Loucy (cell line): ENCODE measurements at regions not wholly inside any gene's neighbourhood (a gene's known extent, or its start where the extent isn't known, plus 50 kb on each side); places are given as distances from the start of the nearest gene placed in this dataset.
"Not testable (repeated sequence)": the region's sequence is repeated elsewhere in the genome, so short reads cannot be mapped to it uniquely, and the experiment has no call there.

ENCODE experiments used
- H2AFZ ChIP-seq: fragments of 200-600 bp; sonication (generic); 2 replicates; pipeline ENCODE4 v1.6.0; 2016; ENCODE audit warnings: antibody characterized with exemption, mild to moderate bottlenecking, low read length, moderate library complexity
- H3F3A ChIP-seq: fragments of 200-600 bp; 2 replicates; pipeline ENCODE4 v1.6.0; 2016; ENCODE audit warnings: antibody characterized with exemption, low read depth, mild to moderate bottlenecking
- H3K27me3 ChIP-seq: fragments of 200-600 bp; sonication (generic); 2 replicates; pipeline ENCODE4 v1.6.1; 2014; ENCODE audit warnings: low read length, mild to moderate bottlenecking; ENCODE audit not compliant: insufficient read depth, poor library complexity, severe bottlenecking
- H3K36me3 ChIP-seq: fragments of 200-600 bp; sonication (generic); 2 replicates; pipeline ENCODE4 v1.6.1; 2016; ENCODE audit warnings: low read length; ENCODE audit not compliant: insufficient read depth
- H3K4me1 ChIP-seq: fragments of 200-600 bp; sonication (generic); 2 replicates; pipeline ENCODE4 v1.5.1; 2014; ENCODE audit warnings: low read length, mild to moderate bottlenecking; ENCODE audit not compliant: insufficient read depth, poor library complexity, severe bottlenecking
- H3K4me2 ChIP-seq: fragments of 200-600 bp; sonication (generic); 2 replicates; pipeline ENCODE4 v1.6.0; 2014; ENCODE audit warnings: antibody characterized with exemption, low read length, low read depth, mild to moderate bottlenecking; ENCODE audit not compliant: poor library complexity, severe bottlenecking
- H3K4me3 ChIP-seq: fragments of 200-600 bp; sonication (generic); 2 replicates; pipeline ENCODE4 v1.5.1; 2014; ENCODE audit warnings: low read length, mild to moderate bottlenecking, mixed read lengths; ENCODE audit not compliant: poor library complexity, severe bottlenecking
- H3K79me2 ChIP-seq: fragments of 200-600 bp; sonication (generic); 2 replicates; pipeline ENCODE4 v1.6.1; 2014; ENCODE audit warnings: low read length; ENCODE audit not compliant: insufficient read depth
- H3K9ac ChIP-seq: fragments of 200-600 bp; sonication (generic); 2 replicates; pipeline ENCODE4 v1.6.0; 2014; ENCODE audit warnings: mild to moderate bottlenecking, low read depth, low read length, moderate library complexity; ENCODE audit not compliant: poor library complexity, severe bottlenecking
- H3K9me2 ChIP-seq: fragments of 200-600 bp; sonication (generic); replicated peaks from 2 replicates; pipeline ENCODE4 v1.6.1; 2016; ENCODE audit warnings: low read depth, low read length, mixed read lengths
- H3K9me3 ChIP-seq: fragments of 200-600 bp; sonication (generic); 2 replicates; pipeline ENCODE4 v1.6.1; 2014; ENCODE audit warnings: mild to moderate bottlenecking, antibody characterized with exemption, low read length, low read depth; ENCODE audit not compliant: insufficient read depth
- H4K20me1 ChIP-seq: fragments of 200-600 bp; sonication (generic); 2 replicates; pipeline ENCODE4 v1.6.0; 2014; ENCODE audit warnings: antibody characterized with exemption, low read length, mild to moderate bottlenecking; ENCODE audit not compliant: insufficient read depth, poor library complexity, severe bottlenecking
- EZH2phosphoT487 ChIP-seq: fragments of 200-600 bp; IDR thresholded peaks from 2 replicates; pipeline ENCODE4 v1.6.1; 2018; ENCODE audit warnings: antibody characterized with exemption, mild to moderate bottlenecking, moderate library complexity, borderline replicate concordance
- TF ChIP-seq, protein P1 (sequence below): fragments of 200-600 bp; sonication (generic); conservative IDR thresholded peaks from 2 replicates; pipeline ENCODE4 v1.5.1; 2014; ENCODE audit warnings: mild to moderate bottlenecking, antibody characterized with exemption, low read length

- H3K79me2 ChIP-seq, H4K20me1 ChIP-seq, H3K9ac ChIP-seq, H3K9me2 ChIP-seq, H3K4me2 ChIP-seq, H3K9me3 ChIP-seq, H3F3A ChIP-seq, H3K27me3 ChIP-seq, H3K4me3 ChIP-seq, H3K36me3 ChIP-seq, H2AFZ ChIP-seq: not testable (repeated sequence)
- H3K4me1 ChIP-seq = peaks cover 20% of the 10 kb centered on the region
Measured at GRCh38 chr3:72028307-72028706, 243.4 kb upstream of the PROK2 start.

GRCh38 chr3:72027728-72028127, 242.8 kb upstream of the PROK2 start:
- H2AFZ ChIP-seq, H3K9me2 ChIP-seq, H3K27me3 ChIP-seq, H3K4me3 ChIP-seq, H3K79me2 ChIP-seq, H3K9me3 ChIP-seq, H4K20me1 ChIP-seq, H3K36me3 ChIP-seq, H3K4me2 ChIP-seq, H3K9ac ChIP-seq, H3F3A ChIP-seq: not testable (repeated sequence)
- H3K4me1 ChIP-seq = peaks cover 16% of the 10 kb centered on the region

- H3K36me3 ChIP-seq = no peaks in the 10 kb centered on the region
Measured at GRCh38 chr3:72022027-72022426, 237.1 kb upstream of the PROK2 start.

DNA sequence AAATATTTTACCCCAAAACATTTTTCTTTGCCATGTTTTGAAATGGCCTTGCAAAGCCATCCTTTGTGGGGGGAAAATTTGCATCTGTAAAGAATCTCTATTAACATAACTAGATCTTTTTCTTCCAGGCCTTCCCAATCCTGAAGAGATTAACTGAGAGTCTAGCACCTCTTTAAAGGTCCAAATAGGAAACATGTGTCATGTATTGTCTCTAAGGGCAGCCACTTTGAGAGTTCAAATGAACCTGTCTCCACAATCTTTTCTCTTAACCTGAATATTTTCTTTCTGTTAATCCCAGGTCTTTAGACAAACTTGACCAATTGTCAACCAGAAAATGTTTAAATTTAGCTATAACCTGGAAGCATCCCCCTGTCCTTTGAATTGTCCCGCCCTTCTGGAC, 236.6 kb upstream of the PROK2 start:
- H3K4me2 ChIP-seq = no peak overlapping the region
- no peaks in the 10 kb centered on the region for H3K36me3 ChIP-seq
- peaks cover 15% of the 10 kb centered on the region for H3K4me1 ChIP-seq
- no peaks in the 10 kb centered on the region for H3K9me2 ChIP-seq
- H3K9ac ChIP-seq = no peak overlapping the region
- H4K20me1 ChIP-seq = no peaks in the 10 kb centered on the region
- no peaks in the 10 kb centered on the region for H3K9me3 ChIP-seq
- TF ChIP-seq EZH2phosphoT487 = no peak
- TF ChIP-seq, protein P1, sequence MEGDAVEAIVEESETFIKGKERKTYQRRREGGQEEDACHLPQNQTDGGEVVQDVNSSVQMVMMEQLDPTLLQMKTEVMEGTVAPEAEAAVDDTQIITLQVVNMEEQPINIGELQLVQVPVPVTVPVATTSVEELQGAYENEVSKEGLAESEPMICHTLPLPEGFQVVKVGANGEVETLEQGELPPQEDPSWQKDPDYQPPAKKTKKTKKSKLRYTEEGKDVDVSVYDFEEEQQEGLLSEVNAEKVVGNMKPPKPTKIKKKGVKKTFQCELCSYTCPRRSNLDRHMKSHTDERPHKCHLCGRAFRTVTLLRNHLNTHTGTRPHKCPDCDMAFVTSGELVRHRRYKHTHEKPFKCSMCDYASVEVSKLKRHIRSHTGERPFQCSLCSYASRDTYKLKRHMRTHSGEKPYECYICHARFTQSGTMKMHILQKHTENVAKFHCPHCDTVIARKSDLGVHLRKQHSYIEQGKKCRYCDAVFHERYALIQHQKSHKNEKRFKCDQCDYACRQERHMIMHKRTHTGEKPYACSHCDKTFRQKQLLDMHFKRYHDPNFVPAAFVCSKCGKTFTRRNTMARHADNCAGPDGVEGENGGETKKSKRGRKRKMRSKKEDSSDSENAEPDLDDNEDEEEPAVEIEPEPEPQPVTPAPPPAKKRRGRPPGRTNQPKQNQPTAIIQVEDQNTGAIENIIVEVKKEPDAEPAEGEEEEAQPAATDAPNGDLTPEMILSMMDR = no peak
- no peaks in the 10 kb centered on the region for H3K27me3 ChIP-seq
- no peaks in the 10 kb centered on the region for H3K79me2 ChIP-seq
- no peaks in the 10 kb centered on the region for H3F3A ChIP-seq
- H2AFZ ChIP-seq = no peak overlapping the region
- H3K4me3 ChIP-seq = no peak overlapping the region

More at GRCh38 chr3:72022027-72022426, 237.1 kb upstream of the PROK2 start:
- Histone ChIP-seq H3K9ac (no peak overlapping the region), H3K4me3 (no peak overlapping the region), H3F3A (no peaks in the 10 kb centered on the region), H3K4me1 (peaks cover 15% of the 10 kb centered on the region), H3K27me3 (no peaks in the 10 kb centered on the region), H3K9me3 (no peaks in the 10 kb centered on the region), H4K20me1 (no peaks in the 10 kb centered on the region), H3K79me2 (no peaks in the 10 kb centered on the region), H3K9me2 (no peaks in the 10 kb centered on the region), H2AFZ (no peak overlapping the region), H3K4me2 (no peak overlapping the region)
- no peak for TF ChIP-seq EZH2phosphoT487
- TF ChIP-seq, protein P1 = no peak
